ENCODE measurements at regions not wholly inside any gene's neighbourhood (a gene's known extent, or its start where the extent isn't known, plus 50 kb on each side); places are given as distances from the start of the nearest gene placed in this dataset.

DNA sequence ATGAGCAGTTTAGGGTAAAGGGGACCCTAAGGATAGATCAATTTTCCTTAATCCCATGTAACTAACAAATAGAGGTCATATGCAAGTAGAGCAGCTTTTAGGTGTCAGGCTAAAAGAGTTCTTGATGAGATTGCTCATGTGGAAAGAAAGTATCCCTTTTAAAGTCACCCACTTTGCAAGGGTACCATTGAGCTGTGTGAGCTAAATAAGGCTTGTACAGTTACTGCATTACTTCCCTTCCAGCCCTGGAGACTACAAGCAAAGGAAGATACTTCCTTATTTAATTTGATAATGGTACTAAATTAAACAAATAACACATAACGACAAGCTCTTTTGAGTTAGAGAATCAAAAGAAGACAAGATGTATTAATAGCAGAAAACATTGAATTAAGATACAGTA is 191.7 kb downstream of the TMX1 start:
- TF ChIP-seq POLR2AphosphoS5 (IDR thresholded peaks at IDR 0.05; ENCODE audit: insufficient read depth, low read depth, low read length) (no peak), GATA2 (IDR thresholded peaks at IDR 0.05; ENCODE audit: insufficient read depth, insufficient read length, low read depth, low read length) (no peak), EZH2 (IDR thresholded peaks at IDR 0.05; ENCODE audit: borderline replicate concordance, low read depth, low read length, severe bottlenecking) (no peak), POLR2A (IDR thresholded peaks at IDR 0.05; ENCODE audit: low read depth, low read length) (no peak), MAX (IDR thresholded peaks at IDR 0.05; ENCODE audit: insufficient read depth, insufficient read length) (no peak), CTCF (IDR thresholded peaks at IDR 0.05; ENCODE audit: extremely low read depth in 1 of 2, insufficient read depth in 1 of 2, low read depth in 1 of 2, low read length in 2 of 2) (no peak)
- Histone ChIP-seq H3K36me3 (ENCODE audit: control insufficient read depth in 2 of 2, extremely low read depth in 1 of 2, insufficient read depth in 2 of 2, low read length in 2 of 2) (no peaks in the 10 kb centered on the region), H3K27ac (ENCODE audit: insufficient read depth, low read depth, low read length) (no peak overlapping the region), H2AFZ (ENCODE audit: low read depth, low read length) (no peak overlapping the region), H3K27me3 (ENCODE audit: control insufficient read depth in 2 of 2, insufficient read depth in 2 of 2, low read length in 2 of 2) (no peaks in the 10 kb centered on the region), H3K4me2 (ENCODE audit: insufficient read depth, low read length) (no peak overlapping the region), H3K9me1 (replicated peaks; ENCODE audit: control insufficient read depth, extremely low read depth, insufficient read depth, low read length) (no peaks in the 10 kb centered on the region), H3K9me3 (replicated peaks; ENCODE audit: control insufficient read depth, insufficient read depth, low read length) (no peaks in the 10 kb centered on the region), H3K4me1 (ENCODE audit: control insufficient read depth, extremely low read depth, insufficient read depth, low read length) (peaks cover 9% of the 10 kb centered on the region), H3K9ac (replicated peaks; ENCODE audit: extremely low read depth, insufficient read depth, low read length) (no peak overlapping the region), H3K79me2 (ENCODE audit: control insufficient read depth, insufficient read depth, low read length) (no peaks in the 10 kb centered on the region), H4K20me1 (replicated peaks; ENCODE audit: control insufficient read depth, extremely low read depth, insufficient read depth, low read length) (no peaks in the 10 kb centered on the region), H3K4me3 (replicated peaks in 1 of 3; ENCODE audit: insufficient read depth in 1 of 3, low read depth in 1 of 3, low read length in 3 of 3) (no peak overlapping the region)
- BruUV-seq (replicated peaks), result no TSS peak
- ChIA-PET POLR2A (no interaction called here), CTCF (interaction anchor here (0.8 kb wide), 1 partner anchor 9 kb away, joined by 3 read pairs; no protein-coding TSS in a partner anchor)
- FAIRE-seq (no peak), DNase-seq (ENCODE audit: low read depth, low spot score) (no peak)
- intact Hi-C loops (cut with micrococcal nuclease), result no loop called here
- dilution Hi-C loops (cut with MboI; ENCODE audit: extremely low pct_ligation_motif_present, low sequenced_read_pairs), result no loop called here

Measured in endothelial cell of umbilical vein (primary cell).